ENCODE measurements at regions not wholly inside any gene's neighbourhood (a gene's known extent, or its start where the extent isn't known, plus 50 kb on each side); places are given as distances from the start of the nearest gene placed in this dataset.

DNA sequence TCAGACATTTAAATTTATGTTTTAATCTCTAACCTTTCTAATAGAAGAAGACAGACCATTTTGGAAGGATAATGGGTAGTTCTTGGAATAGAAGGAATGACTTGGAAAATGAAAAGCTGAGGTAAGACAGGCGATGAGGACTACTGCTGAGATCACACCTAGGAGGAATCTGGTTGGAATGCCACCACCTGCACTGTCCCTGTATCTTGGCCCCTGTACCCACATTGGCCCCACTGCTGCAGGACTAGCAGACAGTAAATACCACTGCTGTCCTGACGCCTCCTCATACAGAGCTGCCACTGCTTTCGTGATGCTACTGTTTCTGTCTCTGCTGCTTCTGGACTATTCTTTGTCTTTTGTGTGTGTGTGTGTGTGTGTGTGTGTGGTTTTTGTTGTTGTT, 359.8 kb downstream of the TMEM232 start:
- DNase-seq (ENCODE audit: low read depth), result no peak
- no peak overlapping the region for H3K4me3 ChIP-seq (ENCODE audit: low read depth, low read length)
- TF ChIP-seq, protein P1, sequence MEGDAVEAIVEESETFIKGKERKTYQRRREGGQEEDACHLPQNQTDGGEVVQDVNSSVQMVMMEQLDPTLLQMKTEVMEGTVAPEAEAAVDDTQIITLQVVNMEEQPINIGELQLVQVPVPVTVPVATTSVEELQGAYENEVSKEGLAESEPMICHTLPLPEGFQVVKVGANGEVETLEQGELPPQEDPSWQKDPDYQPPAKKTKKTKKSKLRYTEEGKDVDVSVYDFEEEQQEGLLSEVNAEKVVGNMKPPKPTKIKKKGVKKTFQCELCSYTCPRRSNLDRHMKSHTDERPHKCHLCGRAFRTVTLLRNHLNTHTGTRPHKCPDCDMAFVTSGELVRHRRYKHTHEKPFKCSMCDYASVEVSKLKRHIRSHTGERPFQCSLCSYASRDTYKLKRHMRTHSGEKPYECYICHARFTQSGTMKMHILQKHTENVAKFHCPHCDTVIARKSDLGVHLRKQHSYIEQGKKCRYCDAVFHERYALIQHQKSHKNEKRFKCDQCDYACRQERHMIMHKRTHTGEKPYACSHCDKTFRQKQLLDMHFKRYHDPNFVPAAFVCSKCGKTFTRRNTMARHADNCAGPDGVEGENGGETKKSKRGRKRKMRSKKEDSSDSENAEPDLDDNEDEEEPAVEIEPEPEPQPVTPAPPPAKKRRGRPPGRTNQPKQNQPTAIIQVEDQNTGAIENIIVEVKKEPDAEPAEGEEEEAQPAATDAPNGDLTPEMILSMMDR (conservative IDR thresholded peaks at IDR 0.05; ENCODE audit: low read depth, low read length), result no peak

Measured in choroid plexus epithelial cell (primary cell).